H9 (cell line): ENCODE measurements at regions not wholly inside any gene's neighbourhood (a gene's known extent, or its start where the extent isn't known, plus 50 kb on each side); places are given as distances from the start of the nearest gene placed in this dataset.
A peak's percentile ranks its signal among the peaks of the same experiment; 100 is the strongest.

Source experiments
- DNase-seq: peaks from one replicate; pipeline ENCODE4 v3.0.0-alpha.2; 2017
- H2AFZ ChIP-seq: one replicate; pipeline ENCODE4 v1.6.1; 2013; ENCODE audit warnings: mild to moderate bottlenecking, low read length, control low read depth, moderate library complexity
- H2AK5ac ChIP-seq: 2 replicates; pipeline ENCODE4 v1.6.1; 2013; ENCODE audit warnings: low read length, control low read depth, mixed read lengths; ENCODE audit not compliant: insufficient read length
- H2BK120ac ChIP-seq: one replicate; pipeline ENCODE4 v1.6.1; 2013; ENCODE audit warnings: low read depth, mild to moderate bottlenecking, low read length, control low read depth, inconsistent platforms; ENCODE audit not compliant: poor library complexity, severe bottlenecking
- H2BK12ac ChIP-seq: 2 replicates; pipeline ENCODE4 v1.6.1; 2013; ENCODE audit warnings: low read length, control low read depth, mixed read lengths, low read depth; ENCODE audit not compliant: insufficient read length
- H2BK15ac ChIP-seq: 2 replicates; pipeline ENCODE4 v1.6.1; 2013; ENCODE audit warnings: low read depth, low read length, control low read depth
- H2BK20ac ChIP-seq: one replicate; pipeline ENCODE4 v1.6.1; 2013; ENCODE audit warnings: low read depth, mild to moderate bottlenecking, low read length, control low read depth, inconsistent platforms; ENCODE audit not compliant: poor library complexity, severe bottlenecking
- H2BK5ac ChIP-seq: 2 replicates; pipeline ENCODE4 v1.6.1; 2013; ENCODE audit warnings: low read length, control low read depth, mixed read lengths; ENCODE audit not compliant: insufficient read length
- H3K14ac ChIP-seq: 2 replicates; pipeline ENCODE4 v1.6.1; 2013; ENCODE audit warnings: low read length, control low read depth; ENCODE audit not compliant: insufficient read depth
- H3K18ac ChIP-seq: 2 replicates; pipeline ENCODE4 v1.6.1; 2013; ENCODE audit warnings: low read depth, mild to moderate bottlenecking, mixed read lengths, low read length, control low read depth; ENCODE audit not compliant: insufficient read length
- H3K23ac ChIP-seq: 2 replicates; pipeline ENCODE4 v1.6.1; 2013; ENCODE audit warnings: low read length, control low read depth, mixed read lengths, low read depth; ENCODE audit not compliant: insufficient read length
- H3K23me2 ChIP-seq: 2 replicates; pipeline ENCODE4 v1.6.1; 2013; ENCODE audit warnings: low read depth, mild to moderate bottlenecking, mixed read lengths, low read length, control low read depth; ENCODE audit not compliant: insufficient read length, poor library complexity, severe bottlenecking
- H3K27ac ChIP-seq: 2 replicates; pipeline ENCODE4 v1.5.1; 2013; ENCODE audit warnings: low read length, control low read depth, mixed read lengths, low read depth; ENCODE audit not compliant: insufficient read length
- H3K27me3 ChIP-seq: 2 replicates; pipeline ENCODE4 v1.6.1; 2013; ENCODE audit warnings: low read length, control low read depth, inconsistent platforms; ENCODE audit not compliant: insufficient read depth
- H3K4ac ChIP-seq: 2 replicates; pipeline ENCODE4 v1.6.1; 2013; ENCODE audit warnings: low read depth, mild to moderate bottlenecking, control low read depth, inconsistent platforms, low read length, moderate library complexity
- H3K4me1 ChIP-seq: 2 replicates; pipeline ENCODE4 v1.6.1; 2013; ENCODE audit warnings: low read length, control low read depth, inconsistent platforms; ENCODE audit not compliant: insufficient read depth
- H3K4me2 ChIP-seq: 2 replicates; pipeline ENCODE4 v1.6.1; 2013; ENCODE audit warnings: low read length, control low read depth, mixed read lengths; ENCODE audit not compliant: insufficient read length, insufficient read depth
- H3K56ac ChIP-seq: 2 replicates; pipeline ENCODE4 v1.6.1; 2013; ENCODE audit warnings: low read depth, mild to moderate bottlenecking, mixed read lengths, low read length, control low read depth; ENCODE audit not compliant: insufficient read length
- H3K79me1 ChIP-seq: 2 replicates; pipeline ENCODE4 v1.6.1; 2013; ENCODE audit warnings: low read depth, mild to moderate bottlenecking, moderate library complexity, low read length, control low read depth, inconsistent platforms; ENCODE audit not compliant: insufficient read depth, poor library complexity, severe bottlenecking
- H3K79me2 ChIP-seq: 2 replicates; pipeline ENCODE4 v1.6.1; 2013; ENCODE audit warnings: low read length, control low read depth, inconsistent platforms; ENCODE audit not compliant: insufficient read depth
- H3K9ac ChIP-seq: 2 replicates; pipeline ENCODE4 v1.6.1; 2013; ENCODE audit warnings: low read length, control low read depth, mixed read lengths; ENCODE audit not compliant: insufficient read length; ENCODE audit errors: extremely low read depth
- H3K9me3 ChIP-seq: one replicate; pipeline ENCODE4 v1.6.1; 2013; ENCODE audit warnings: low read depth, low read length, inconsistent platforms; ENCODE audit not compliant: control insufficient read depth
- H3T11ph ChIP-seq: one replicate; pipeline ENCODE4 v1.6.1; 2013; ENCODE audit warnings: mild to moderate bottlenecking, low read length, control low read depth, inconsistent platforms
- H4K20me1 ChIP-seq: one replicate; pipeline ENCODE4 v1.6.1; 2013; ENCODE audit not compliant: control insufficient read depth, insufficient read length, insufficient read depth
- H4K5ac ChIP-seq: 2 replicates; pipeline ENCODE4 v1.6.1; 2013; ENCODE audit warnings: low read depth, mild to moderate bottlenecking, mixed read lengths, low read length, control low read depth; ENCODE audit not compliant: insufficient read length
- H4K8ac ChIP-seq: replicated peaks from 2 replicates; pipeline ENCODE4 v1.6.1; 2013; ENCODE audit warnings: low read length, control low read depth, mixed read lengths, low read depth; ENCODE audit not compliant: insufficient read length
- H4K91ac ChIP-seq: 2 replicates; pipeline ENCODE4 v1.6.1; 2013; ENCODE audit warnings: low read depth, mild to moderate bottlenecking, moderate library complexity, mixed read lengths, low read length, control low read depth; ENCODE audit not compliant: insufficient read length
- H3K27ac Mint-ChIP-seq, 3 experiments: 2 replicates in 2 of 3; 3 replicates in 1 of 3; pipeline ENCODE4 v1.8.0; 2020 to 2021; ENCODE audit warnings: mixed read lengths in 3 of 3, mild to moderate bottlenecking in 1 of 3, moderate library complexity in 1 of 3
- H3K27me3 Mint-ChIP-seq: 2 replicates; pipeline ENCODE4 v1.8.0; 2021; ENCODE audit warnings: low read depth, mild to moderate bottlenecking, moderate library complexity, mixed read lengths
- H3K36me3 Mint-ChIP-seq, 3 experiments: 2 replicates in 2 of 3; 3 replicates in 1 of 3; pipeline ENCODE4 v1.8.0; 2020 to 2021; ENCODE audit warnings: low read depth in 3 of 3, mixed read lengths in 3 of 3; ENCODE audit not compliant: insufficient read depth in 1 of 3
- H3K4me1 Mint-ChIP-seq, 2 experiments: 2 replicates each; pipeline ENCODE4 v1.8.0; 2020; ENCODE audit warnings: mixed read lengths in 2 of 2
- H3K4me3 Mint-ChIP-seq, 2 experiments: 2 replicates in 1 of 2; 3 replicates in 1 of 2; pipeline ENCODE4 v1.8.0; 2020 to 2021; ENCODE audit warnings: mild to moderate bottlenecking in 2 of 2, mixed read lengths in 2 of 2, moderate library complexity in 1 of 2
- H3K9me3 Mint-ChIP-seq, 2 experiments: 2 replicates in 1 of 2; 3 replicates in 1 of 2; pipeline ENCODE4 v1.8.0; 2020; ENCODE audit warnings: mild to moderate bottlenecking in 2 of 2, mixed read lengths in 2 of 2, moderate library complexity in 1 of 2
- CTCF ChIP-seq: fragments of 200-600 bp; sonication (generic); conservative IDR thresholded peaks from 3 replicates; pipeline ENCODE4 v1.8.0; 2021; ENCODE audit warnings: antibody characterized with exemption, mild to moderate bottlenecking
- WGBS: extraction: QIAGEN DNeasy Blood & Tissue Kit; methylation state at CpG from one replicate; pipeline ENCODE4 v1.1.7; 2013; ENCODE audit warnings: missing lambda C conversion rate, low lambda C conversion rate, mixed read lengths; ENCODE audit not compliant: insufficient read length; ENCODE audit errors: extremely low coverage; 5-methylcytosine and 5-hydroxymethylcytosine counted together

GRCh38 chr22:42202669-42203068 is 67.8 kb downstream of the TCF20 start:
- H3K36me3 Mint-ChIP-seq = peaks cover 15 to 28% (median 24%) of the 10 kb centered on the region in 3 experiments
- no peak overlapping the region for H3K23ac ChIP-seq
- WGBS = no CpG with 5 or more reads among the region's 6 CpGs

More at GRCh38 chr22:42202669-42203068, 67.8 kb downstream of the TCF20 start:
- Histone ChIP-seq H2BK12ac (no peak overlapping the region), H3K4me2 (no peak overlapping the region), H3K27me3 (no peaks in the 10 kb centered on the region), H3T11ph (no peak overlapping the region), H2AFZ (no peak overlapping the region), H3K9me3 (no peaks in the 10 kb centered on the region), H3K27ac (no peak overlapping the region), H4K20me1 (no peaks in the 10 kb centered on the region), H4K91ac (no peak overlapping the region), H3K4ac (no peak overlapping the region), H4K5ac (no peak overlapping the region), H2BK20ac (no peak overlapping the region), H3K56ac (no peak overlapping the region), H3K9ac (no peak overlapping the region), H4K8ac (no peak overlapping the region), H2BK15ac (no peak overlapping the region), H3K79me2 (peaks cover 12% of the 10 kb centered on the region; the same call in 1 of the 2 replicates), H3K79me1 (peaks cover 3% of the 10 kb centered on the region), H2BK120ac (no peak overlapping the region), H2BK5ac (no peak overlapping the region), H2AK5ac (no peak overlapping the region), H3K18ac (no peak overlapping the region), H3K23me2 (no peaks in the 10 kb centered on the region), H3K14ac (no peak overlapping the region), H3K4me1 (no peaks in the 10 kb centered on the region)
- H3K27me3 Mint-ChIP-seq = no peaks in the 10 kb centered on the region; the same call in 1 of the 2 replicates
- H3K9me3 Mint-ChIP-seq = no peaks in the 10 kb centered on the region; a peak in 1 of 5 replicates
- peak overlapping the region in 1 of 3 experiments; percentile 63; a peak in 3 of 7 replicates for H3K27ac Mint-ChIP-seq
- no peak for TF ChIP-seq CTCF
- H3K4me1 Mint-ChIP-seq = peaks cover 13 to 16% of the 10 kb centered on the region in 2 experiments
- no peak overlapping the region for H3K4me3 Mint-ChIP-seq
- no peak for DNase-seq
